SW480 (cell line): ENCODE measurements at regions not wholly inside any gene's neighbourhood (a gene's known extent, or its start where the extent isn't known, plus 50 kb on each side); places are given as distances from the start of the nearest gene placed in this dataset.

Experiments used
- DNase-seq: peaks from one replicate; pipeline ENCODE4 v3.0.0-alpha.2; 2016; ENCODE audit warnings: low spot score

DNA sequence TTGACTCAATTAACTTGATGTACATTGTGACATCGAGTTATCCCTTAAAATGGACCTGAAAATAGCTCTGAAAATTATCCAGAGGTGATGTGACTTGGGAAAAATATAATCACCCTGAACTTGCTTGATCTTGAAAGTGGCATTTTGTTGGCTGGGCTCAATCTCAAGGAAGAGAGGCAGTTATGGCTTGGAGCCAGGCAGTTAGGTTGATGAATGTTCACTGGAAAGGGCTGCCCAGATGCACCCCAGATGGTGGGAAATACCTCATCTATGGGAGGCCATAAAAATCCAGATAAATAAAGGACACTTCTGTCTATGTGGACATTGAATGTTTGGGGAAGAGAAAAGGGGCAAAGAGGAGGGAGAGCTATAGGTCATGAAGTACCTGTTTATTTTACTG is 55.7 kb upstream of the OR5AN1 start:
- no peak for DNase-seq

DNA sequence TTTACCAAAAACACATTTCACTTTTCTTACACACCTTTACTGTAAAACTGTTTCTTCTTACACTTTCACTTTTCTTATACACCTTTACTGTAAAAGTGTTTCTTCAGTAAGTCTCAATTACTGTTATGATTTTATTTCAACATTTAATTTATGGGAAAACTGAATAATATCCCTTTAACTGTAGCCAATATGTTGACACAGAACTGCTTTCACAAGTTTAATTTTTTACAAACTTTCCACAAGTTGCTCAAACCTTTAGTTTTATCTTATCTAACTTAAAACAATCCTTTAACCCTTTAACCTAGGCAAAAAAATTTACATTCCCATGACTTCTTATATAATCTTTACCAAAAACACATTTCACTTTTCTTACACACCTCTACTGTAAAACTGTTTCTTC is 63.3 kb upstream of the OR5AN1 start:
- DNase-seq = no peak

DNA sequence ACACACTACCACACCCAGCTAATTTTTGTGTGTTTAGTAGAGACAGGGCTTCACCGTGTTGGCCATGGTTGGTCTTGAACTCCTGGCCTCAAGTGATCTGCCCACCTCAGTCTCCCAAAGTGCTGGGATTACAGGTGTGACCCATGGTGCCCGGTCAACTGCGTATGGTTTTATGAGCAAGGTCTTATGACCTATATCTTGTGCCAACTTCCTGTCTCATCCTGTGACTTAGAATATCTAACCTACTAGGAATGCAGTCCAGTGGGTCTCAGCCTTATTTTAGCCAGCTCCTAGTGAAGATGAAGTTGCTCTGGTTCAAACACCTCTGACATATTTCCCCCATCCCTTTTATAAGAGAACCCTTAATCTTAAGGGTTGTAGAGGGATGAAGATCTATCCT is 66.1 kb upstream of the OR5AN1 start:
- DNase-seq = no peak

DNA sequence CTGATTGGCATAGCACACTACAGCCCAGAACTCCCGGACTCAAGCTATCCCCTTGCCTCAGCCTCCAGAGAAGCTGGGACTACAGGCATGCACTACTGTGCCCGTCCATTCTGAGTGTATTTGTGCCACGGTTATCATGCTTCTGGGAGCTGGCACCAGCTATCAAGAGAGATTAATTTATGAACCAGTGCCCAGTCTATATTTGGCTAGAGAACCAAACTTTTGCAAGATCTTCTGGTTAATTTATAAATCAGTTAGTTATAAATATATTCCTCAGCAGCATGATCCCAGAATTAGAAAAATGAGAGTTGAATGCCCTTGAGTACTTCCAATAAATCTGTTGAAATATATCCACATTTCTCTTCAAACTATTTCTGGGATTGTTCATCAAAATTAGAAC is 67.5 kb upstream of the OR5AN1 start:
- DNase-seq = no peak

DNA sequence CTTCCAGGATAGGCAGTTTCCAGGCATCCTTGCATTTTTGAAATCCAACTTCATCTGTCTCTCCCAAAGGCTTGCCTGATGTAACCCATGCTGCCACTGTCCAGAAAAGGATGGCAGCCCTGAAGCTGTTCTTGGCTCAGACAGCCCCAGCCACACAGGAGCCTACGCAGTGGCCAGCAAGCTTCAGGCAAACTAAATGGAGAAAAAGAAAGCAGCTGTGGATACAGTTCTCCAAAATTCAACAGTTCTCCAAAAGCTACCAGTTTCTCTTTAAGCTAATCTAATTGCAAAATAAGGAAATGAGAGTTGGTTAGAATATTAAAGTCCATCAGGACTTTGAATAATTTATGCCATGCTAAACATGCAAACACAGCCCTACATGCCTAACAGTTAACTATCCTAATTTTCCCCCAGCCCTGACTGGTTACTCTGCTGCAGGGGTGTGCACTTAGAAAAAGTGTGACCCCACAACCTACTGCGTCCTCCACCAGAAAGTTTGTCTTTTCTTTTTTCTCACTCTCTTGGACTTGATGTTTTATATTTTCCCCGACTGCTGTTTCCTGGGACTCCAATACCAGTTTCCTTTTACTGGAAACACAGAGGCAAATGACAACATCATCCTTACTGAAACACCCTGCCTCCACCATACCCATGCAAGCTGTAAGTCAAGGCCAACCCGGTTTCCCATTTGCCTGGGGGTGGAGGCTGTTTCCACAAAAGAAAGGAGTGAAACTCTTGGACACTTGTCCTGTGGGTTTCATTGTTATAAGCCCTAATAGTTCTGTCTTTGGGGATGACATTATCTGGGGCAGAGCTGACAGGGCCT is 69.1 kb upstream of the OR5AN1 start:
- no peak for DNase-seq

DNA sequence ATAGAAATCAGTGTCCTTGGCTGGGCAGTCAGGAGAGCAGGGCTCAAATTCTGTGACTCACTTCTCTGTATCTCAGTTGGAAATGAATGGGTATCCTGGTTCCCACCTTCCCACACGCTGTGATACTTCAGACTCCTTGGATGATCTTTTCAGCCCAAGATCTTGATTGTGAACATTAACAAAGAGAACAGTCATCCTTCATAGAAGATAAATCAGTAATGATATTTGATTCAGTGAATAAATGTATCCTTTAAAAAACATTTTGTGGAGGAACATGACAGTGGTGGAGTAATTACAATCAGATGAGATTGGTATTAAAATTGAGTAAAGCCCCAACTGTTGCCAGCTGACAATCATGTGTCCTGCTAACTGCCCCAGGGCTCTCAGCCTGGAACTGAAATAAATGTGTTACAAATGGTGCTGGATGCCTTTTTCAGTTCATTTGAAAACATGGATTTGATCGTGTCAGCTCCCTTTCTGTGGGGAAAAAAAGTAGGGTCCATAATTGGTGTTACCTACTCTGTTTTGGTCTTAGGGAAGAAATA is 72.9 kb upstream of the OR5AN1 start:
- DNase-seq = no peak

DNA sequence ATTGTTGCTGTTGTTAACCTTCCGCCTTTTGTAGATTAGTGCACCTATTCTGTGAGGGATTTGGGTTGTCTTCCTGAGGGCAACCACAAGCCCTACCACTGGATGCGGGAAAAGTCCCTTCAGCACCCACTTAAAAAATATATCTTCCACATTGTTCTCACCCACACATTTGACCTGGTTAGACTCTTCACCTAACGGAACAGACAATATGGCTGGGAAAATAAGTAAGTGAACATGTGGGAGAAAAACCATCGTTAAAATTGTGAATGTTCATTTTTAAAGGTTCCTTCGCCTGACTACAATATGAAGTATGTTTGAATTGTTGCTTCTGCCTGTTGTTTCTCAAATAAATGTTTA is 72.0 kb upstream of the MPEG1 start:
- DNase-seq = no peak

DNA sequence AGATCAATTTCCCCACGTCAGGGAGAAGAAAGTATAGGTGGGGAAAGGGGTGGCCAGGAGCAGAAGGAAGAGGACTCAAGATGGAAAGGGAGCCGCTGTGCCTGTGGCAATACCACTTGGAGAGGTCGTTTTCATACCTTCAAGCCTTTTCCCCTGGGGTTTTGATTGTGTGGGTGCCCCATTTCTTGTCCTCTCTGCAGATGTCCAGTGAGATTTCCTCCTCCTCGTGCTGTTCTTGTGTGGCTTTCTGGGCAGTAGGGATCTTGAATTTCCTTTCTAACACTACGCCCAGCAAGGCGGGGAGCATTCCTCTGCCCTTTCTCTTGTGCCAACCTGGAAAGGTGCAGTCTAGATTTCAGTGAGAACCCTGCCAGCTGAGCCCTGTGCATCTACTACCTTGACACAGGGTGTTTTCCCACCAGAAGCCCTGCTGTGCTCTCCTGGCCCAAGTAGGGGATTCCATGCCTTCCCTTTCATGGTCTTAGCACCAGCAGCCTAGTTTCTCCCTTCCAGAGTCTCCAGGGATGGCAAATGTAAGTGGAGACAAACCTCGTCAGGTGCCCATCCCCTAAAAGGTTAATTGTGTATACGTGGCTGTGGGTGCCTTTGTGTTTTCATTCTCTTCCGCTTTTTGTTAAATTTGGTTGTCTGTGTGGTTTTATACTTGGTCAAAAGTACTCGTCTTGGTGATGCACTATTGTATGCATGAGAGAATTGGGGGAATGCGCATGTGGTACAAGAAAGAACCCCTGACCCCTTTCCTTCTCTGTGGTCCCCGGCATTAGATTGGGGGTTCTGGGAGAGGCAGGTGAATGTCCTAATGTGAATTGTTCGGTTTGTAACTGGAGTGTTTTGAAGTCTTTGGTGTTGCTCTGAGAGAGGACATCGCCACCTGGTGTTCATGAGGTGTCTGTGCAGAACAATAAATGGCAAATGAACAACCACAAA is 71.4 kb upstream of the MPEG1 start:
- peak; percentile 61 for DNase-seq

DNA sequence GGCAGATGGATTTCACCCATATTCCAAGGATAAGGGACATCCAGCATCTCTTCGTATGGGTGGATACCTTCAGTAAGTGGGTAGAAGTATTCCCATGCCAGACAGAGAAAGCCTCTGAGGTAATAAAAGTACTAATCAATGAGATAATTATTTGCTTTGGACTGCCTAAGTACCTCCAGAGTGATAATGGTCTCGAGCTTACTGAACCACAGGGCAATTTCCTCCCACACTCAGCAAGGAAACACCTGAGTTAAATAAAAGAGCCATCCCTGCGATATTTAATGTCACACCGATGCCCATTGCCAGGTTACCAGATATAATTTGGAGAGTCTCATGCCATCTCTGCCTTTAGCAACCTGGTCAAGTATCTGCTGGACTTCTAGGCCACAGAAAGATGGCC is 70.6 kb upstream of the MPEG1 start:
- DNase-seq = no peak

DNA sequence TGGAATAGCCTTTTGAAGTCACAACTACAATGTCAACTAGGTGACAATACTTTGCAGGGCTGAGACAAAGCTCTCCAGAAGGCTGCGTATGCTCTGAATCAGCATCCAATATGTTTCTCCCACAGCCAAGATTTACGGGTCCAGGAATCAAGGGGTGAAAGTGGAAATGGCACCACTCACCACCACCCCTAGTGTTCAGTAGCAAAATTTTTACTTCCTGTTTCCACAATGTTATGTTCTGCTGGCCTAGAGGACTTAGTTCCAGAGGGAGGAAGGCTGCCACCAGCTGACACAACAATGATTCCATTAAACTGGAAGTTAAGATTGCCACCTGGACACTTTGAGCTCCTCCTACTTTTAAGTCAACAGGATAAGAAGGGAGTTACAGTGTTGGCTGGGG is 68.5 kb upstream of the MPEG1 start:
- DNase-seq = no peak

DNA sequence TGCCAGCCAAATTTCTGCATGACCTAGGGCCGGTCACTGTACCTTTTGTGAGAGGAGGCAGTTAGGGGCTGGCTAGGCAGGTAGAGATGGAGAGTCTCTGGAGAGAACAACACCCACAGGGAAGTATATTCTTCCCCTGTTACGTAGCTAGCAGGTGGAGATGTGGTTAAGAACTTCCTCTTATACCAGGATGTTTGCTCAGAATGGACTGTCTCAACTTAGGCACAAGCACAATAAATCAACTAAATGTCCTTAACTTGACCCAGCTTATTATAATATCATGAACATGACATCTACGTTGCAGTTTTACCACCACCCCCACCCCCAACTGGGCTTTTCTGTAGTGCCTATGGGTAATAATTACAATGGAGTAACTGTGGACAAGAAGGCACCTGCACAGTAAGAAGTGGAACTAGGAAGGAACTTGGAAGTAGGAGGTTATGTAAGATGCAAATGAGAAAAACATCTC is 60.7 kb upstream of the MPEG1 start:
- no peak for DNase-seq

DNA sequence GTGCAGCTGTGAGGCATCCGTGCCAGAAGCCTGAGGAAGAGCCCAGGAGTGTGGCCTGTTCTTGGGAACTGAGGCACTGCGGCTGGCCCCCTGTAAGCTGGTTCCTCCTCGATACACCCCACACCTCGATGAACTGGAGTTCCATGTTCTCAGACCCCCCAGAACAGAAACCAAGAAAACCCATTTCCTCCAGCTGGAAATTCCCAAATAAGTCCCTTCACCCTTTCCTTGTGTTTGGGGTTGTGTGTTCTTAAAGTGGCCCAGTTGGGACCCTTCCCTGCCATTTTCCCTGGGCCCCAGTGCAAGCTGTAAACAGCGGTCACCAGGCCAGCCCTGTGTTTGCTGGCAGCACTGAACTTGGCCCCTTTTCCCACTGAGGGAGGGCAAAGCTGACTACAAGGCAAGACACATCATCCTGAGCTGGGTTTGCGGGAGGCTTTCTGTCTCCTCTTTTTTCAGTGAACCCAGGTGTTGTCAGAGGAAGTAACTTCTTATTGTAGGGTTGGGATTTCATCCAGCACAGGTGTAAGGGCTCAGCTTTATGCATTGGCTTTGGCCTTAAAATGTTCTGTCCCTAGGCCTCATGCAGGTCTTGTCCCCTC is 60.1 kb upstream of the MPEG1 start:
- no peak for DNase-seq

DNA sequence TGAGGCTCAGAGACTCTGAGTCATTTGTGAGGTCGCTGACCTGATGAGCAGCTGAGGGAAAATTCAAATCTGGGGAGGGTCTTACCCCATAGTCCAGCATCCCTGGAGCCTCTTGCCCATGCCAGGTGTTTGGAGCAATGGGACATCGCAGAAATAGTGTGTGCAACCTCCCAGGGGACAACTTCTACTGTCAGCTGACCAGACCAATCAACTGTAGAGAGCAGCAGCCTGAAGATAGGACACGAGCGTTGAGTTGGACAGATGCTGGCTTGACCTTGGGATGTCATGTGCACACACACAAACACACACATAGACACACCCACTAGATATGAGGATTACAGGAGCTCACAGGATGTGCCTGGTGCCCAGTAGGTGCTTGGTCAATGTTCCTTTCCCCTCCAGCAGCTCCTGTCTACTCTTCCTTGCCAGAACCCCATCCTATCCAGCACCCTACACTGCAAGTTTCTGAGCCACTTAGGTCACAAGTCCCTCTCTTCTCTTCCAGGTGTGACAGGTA is 59.1 kb upstream of the MPEG1 start:
- DNase-seq = no peak

DNA sequence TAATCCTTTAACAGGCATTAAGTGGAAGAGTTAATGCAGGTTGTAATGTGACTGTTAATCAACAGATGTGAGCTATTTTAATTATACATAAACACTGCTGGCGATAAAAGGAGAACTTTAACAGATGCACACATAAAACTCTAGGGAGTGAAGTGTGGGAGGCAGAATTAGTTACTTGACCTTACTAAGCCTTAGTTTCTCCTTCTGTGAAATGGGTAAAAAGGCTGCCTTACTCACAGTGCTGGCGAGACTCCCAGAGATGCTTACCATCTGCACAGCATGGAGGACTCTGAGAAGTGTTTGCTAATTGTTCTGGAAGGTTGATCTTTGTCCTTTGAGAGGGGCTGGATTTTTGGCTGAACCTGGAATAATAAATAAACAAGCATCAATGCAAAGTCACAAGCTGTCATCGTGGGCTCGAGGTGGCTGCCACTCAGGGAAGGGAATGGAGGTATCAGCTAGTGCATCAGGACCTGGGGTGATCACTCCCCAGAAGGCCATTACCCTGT is 58.6 kb upstream of the MPEG1 start:
- DNase-seq = no peak

DNA sequence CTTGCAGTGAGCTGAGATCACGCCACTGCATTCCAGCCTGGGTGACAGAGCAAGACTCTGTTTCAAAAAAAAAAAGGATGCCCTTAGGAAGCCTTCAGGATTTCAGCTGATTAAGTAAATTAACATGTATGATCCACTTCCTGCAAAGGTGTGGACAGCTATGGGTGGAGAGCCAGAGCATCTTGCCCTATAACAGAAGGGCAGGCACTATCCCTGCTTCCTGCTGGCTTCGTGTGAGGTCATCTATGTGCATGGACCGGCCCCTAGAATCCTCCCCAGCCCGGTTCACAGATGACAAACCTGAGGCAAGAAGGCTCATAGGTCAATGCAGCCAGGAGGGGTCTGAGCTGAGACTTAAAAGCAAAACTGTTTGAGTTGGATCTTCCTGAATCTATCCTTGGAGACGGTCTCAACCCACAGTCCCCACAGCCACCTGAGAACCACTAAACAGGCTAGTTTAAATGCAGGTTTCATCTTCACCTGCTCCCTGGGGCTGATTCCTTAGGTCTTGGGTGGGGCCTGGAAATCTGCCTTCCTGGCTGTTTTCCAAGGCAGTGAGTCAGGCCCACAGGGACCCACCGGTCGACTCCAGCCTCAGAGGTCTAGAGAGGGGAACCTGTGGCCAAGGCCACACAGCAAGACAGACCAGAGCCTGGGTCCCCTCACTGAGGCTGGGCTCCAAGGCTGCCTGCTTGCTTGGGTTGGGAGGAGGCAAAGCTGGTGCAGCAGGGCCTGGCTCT is 55.2 kb upstream of the MPEG1 start:
- no peak for DNase-seq

DNA sequence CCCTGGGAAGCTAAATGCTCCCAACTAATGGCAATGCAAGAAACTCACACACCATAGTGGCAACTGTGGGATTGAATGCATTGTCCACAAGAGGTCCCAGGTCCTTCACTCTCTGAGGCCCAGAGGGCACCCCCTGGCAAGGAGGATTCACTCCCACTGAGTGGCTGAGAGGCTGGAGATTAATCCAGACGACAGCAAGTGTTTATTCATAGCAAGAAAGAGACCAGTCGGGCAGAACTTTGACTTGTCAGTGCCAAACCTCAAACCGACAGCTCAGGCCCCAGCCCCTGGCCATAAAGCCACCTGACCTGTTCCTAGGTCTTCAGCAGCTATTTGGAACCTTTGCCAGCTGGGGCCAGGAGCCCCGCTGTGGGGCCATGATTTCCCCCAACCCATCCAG is 54.5 kb upstream of the MPEG1 start:
- DNase-seq = no peak

DNA sequence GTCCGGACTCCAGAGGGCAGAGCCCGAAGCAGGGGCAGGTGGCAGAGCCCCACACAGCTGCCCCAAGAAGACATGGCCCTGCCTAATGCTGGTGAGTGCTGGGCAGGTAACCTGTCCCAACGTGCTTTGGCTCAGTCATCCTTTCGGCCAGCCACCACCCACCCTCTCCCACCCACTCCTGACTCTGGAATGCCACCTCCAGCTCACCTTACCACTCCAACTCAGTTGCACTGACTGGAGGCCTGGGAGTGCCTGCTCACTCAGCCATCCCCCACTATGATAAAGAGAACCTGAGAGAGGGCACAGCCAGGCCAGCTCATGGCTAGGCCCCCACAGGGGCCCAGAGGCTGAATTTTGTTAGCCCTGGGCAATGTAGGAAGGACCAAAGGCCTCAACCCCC is 53.8 kb upstream of the MPEG1 start:
- no peak for DNase-seq

DNA sequence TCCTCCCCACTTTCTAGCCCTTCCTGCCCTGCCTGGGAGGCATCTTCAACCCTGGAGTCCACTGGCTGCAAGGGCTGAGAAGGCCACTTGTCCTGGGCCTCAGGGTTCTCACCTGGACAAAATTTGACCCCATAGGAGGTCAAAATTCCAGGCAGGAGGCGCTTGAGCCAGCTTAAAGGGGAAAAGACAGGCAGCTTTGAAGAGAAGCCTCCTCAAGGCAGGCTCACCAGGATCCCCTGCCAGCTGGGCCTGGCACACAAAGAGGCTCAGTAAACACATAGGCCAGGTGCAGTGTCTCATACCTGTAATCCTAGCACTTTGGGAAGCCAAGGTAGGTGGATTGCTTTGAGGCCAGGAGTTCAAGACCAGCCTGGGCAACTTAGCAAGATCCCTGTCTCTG is 53.0 kb upstream of the MPEG1 start:
- DNase-seq = no peak

DNA sequence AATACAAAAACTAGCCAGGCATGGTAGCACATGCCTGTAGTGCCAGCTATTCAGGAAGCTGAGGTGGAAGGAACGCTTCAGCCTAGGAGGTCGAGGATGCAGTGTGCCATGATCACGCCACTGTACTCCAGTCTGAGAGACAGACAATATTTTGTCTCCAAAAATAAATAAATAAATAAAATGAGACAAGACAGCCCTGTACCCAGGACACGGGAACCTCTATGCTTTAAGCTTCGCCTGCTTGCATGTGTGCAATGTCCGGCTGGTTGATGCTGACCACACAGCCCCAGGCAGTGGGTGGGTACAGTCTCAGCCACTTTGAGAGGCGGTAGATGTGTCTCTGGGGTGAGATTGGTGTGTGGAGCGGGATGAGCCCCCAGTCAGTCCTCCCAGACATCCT is 52.0 kb upstream of the MPEG1 start:
- no peak for DNase-seq

DNA sequence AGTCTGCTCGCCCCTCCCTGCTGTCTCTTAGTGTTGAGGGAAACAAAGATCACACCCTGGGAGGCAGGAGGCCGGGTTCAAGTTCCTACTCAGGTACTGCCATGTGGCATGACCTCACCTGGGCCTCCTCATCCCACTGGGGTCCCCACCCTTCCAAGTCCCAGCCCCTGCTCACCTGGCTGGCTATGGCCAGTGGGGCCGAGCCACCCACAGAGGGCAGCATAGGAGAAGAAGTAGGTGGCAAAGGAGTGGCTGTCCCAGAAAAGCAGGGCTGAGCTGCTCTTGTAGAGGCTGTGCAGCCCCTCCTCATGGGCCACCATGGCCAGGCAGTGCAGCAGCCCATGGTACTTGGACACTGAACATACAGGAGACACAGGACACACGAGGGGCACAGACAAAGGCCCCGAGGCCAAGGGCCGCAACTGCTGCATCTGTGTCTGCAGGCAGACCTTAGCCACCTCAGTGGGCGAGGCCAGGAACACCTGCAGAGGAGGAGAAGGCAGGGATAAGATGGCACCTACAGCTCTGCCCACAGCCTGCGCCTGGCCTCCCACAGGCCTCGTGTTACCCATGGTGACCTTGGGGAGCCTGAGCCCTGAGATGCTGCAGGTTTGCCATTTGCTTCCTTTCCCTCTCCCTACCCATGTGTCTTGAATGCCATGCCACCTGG is 50.6 kb upstream of the MPEG1 start:
- peak; percentile 8 for DNase-seq
